T-helper 2 cell treated with Interferon-gamma antibody and Interleukin-4, amounts not matched to agents 5 μg/mL and 100 μg/mL, for 36 hours (primary cell): ENCODE measurements at regions not wholly inside any gene's neighbourhood (a gene's known extent, or its start where the extent isn't known, plus 50 kb on each side); places are given as distances from the start of the nearest gene placed in this dataset.

Experiments used
- DNase-seq: peaks from one replicate; pipeline ENCODE4 v3.0.0; 2021; ENCODE audit warnings: low spot score
- H3K27ac Mint-ChIP-seq: one replicate; pipeline ENCODE4 v1.8.0; 2021; ENCODE audit warnings: mild to moderate bottlenecking, mixed read lengths
- H3K27me3 Mint-ChIP-seq: one replicate; pipeline ENCODE4 v1.8.0; 2021; ENCODE audit warnings: low read depth, mixed read lengths
- H3K36me3 Mint-ChIP-seq: one replicate; pipeline ENCODE4 v1.8.0; 2021; ENCODE audit warnings: low read depth, mixed read lengths
- H3K4me1 Mint-ChIP-seq: one replicate; pipeline ENCODE4 v1.8.0; 2021; ENCODE audit warnings: low read depth, mixed read lengths
- H3K4me3 Mint-ChIP-seq: one replicate; pipeline ENCODE4 v1.8.0; 2022; ENCODE audit warnings: mild to moderate bottlenecking, moderate library complexity, mixed read lengths
- H3K9me3 Mint-ChIP-seq: one replicate; pipeline ENCODE4 v1.8.0; 2021; ENCODE audit warnings: mixed read lengths

GRCh38 chr4:138741766-138742377 lies 273.7 kb upstream of the NOCT start:
- DNase-seq: no peak
- no peaks in the 10 kb centered on the region for H3K4me1 Mint-ChIP-seq
- H3K9me3 Mint-ChIP-seq: no peaks in the 10 kb centered on the region
- no peak overlapping the region for H3K4me3 Mint-ChIP-seq
- H3K27ac Mint-ChIP-seq: no peak overlapping the region
- H3K36me3 Mint-ChIP-seq: no peaks in the 10 kb centered on the region
- no peaks in the 10 kb centered on the region for H3K27me3 Mint-ChIP-seq

- no peaks in the 10 kb centered on the region for H3K36me3 Mint-ChIP-seq
- no peaks in the 10 kb centered on the region for H3K9me3 Mint-ChIP-seq
- H3K27ac Mint-ChIP-seq: no peak overlapping the region
- no peak overlapping the region for H3K4me3 Mint-ChIP-seq
- no peak for DNase-seq
- no peaks in the 10 kb centered on the region for H3K4me1 Mint-ChIP-seq
- no peaks in the 10 kb centered on the region for H3K27me3 Mint-ChIP-seq
Observed at GRCh38 chr4:138740816-138741745, 274.5 kb upstream of the NOCT start.

- H3K27me3 Mint-ChIP-seq: no peaks in the 10 kb centered on the region
- H3K27ac Mint-ChIP-seq: no peak overlapping the region
- no peak overlapping the region for H3K4me3 Mint-ChIP-seq
- H3K36me3 Mint-ChIP-seq: no peaks in the 10 kb centered on the region
- H3K9me3 Mint-ChIP-seq: no peaks in the 10 kb centered on the region
- H3K4me1 Mint-ChIP-seq: no peaks in the 10 kb centered on the region
- DNase-seq: no peak
Observed at GRCh38 chr4:138736362-138736761, 279.2 kb upstream of the NOCT start.

DNA sequence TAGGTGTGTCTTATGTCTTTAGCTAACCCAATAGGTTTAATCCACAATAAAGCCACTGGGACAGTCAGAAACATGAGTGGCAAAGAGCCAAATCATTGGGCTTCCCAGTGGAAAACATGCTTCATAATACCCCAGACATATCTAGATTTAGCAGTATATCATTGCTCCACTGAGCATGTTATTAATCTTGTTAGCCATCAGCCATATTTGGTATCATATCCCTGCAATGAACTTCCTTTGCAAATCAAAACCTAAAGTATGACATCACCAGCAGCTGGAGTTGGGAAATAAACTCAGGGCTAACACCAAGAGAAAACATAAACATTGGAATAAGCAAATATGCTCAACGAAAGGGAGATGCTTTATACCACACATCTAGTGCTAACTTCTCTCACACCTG lies 280.8 kb upstream of the NOCT start:
- no peaks in the 10 kb centered on the region for H3K36me3 Mint-ChIP-seq
- H3K9me3 Mint-ChIP-seq: no peaks in the 10 kb centered on the region
- no peak for DNase-seq
- no peaks in the 10 kb centered on the region for H3K4me1 Mint-ChIP-seq
- no peak overlapping the region for H3K27ac Mint-ChIP-seq
- no peaks in the 10 kb centered on the region for H3K27me3 Mint-ChIP-seq
- no peak overlapping the region for H3K4me3 Mint-ChIP-seq

DNA sequence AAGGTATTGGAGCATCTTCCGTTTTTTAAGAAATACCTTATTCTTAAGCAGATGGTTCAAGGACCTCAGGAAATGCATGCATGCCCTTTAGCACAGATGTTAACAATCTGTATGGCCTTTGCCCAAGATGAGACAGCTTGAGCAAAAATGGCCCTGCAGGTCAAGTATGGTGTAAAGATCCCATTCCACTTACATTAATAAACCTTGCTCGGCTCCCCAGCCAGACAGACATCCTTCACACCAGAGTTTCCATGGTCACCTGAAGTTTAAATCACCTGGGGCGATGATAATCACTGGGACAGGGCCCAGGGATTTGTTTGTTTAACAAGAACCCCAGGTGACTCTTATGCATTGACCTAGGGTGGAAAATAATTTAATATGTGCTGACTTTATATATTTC lies 287.0 kb upstream of the NOCT start:
- Mint-ChIP-seq H3K27ac (no peak overlapping the region), H3K4me1 (no peaks in the 10 kb centered on the region), H3K27me3 (no peaks in the 10 kb centered on the region), H3K9me3 (no peaks in the 10 kb centered on the region), H3K36me3 (no peaks in the 10 kb centered on the region), H3K4me3 (no peak overlapping the region)
- DNase-seq: no peak

- no peak for DNase-seq
- no peaks in the 10 kb centered on the region for H3K36me3 Mint-ChIP-seq
- no peak overlapping the region for H3K27ac Mint-ChIP-seq
- H3K9me3 Mint-ChIP-seq: no peaks in the 10 kb centered on the region
- no peak overlapping the region for H3K4me3 Mint-ChIP-seq
- H3K4me1 Mint-ChIP-seq: no peaks in the 10 kb centered on the region
- H3K27me3 Mint-ChIP-seq: no peaks in the 10 kb centered on the region
Observed at GRCh38 chr4:138727731-138728130, 287.9 kb upstream of the NOCT start.

DNA sequence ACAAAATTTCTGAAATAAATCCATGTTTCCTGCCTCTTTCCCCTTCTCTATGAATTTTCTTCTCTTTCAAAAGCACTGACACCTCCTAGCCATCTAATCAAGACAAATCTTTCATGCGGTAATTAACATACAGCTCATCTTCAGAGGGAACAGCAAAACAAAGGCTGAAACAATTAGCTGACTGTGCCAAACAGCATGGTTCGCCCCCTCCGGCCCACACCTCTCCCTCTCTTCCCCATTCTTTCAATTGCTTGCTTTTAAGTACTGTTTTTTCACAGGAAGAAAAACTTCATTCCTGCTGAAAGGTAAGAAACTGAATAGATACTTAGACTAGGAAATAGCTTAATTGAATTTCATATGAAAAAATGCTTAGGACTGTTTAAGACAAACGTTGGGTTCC lies 291.1 kb upstream of the NOCT start:
- no peak for DNase-seq
- Mint-ChIP-seq H3K36me3 (no peaks in the 10 kb centered on the region), H3K27me3 (no peaks in the 10 kb centered on the region), H3K4me3 (no peak overlapping the region), H3K9me3 (no peaks in the 10 kb centered on the region), H3K4me1 (no peaks in the 10 kb centered on the region), H3K27ac (no peak overlapping the region)

- DNase-seq: no peak
- H3K27ac Mint-ChIP-seq: no peak overlapping the region
- H3K9me3 Mint-ChIP-seq: no peaks in the 10 kb centered on the region
- H3K4me1 Mint-ChIP-seq: no peaks in the 10 kb centered on the region
- no peak overlapping the region for H3K4me3 Mint-ChIP-seq
- H3K27me3 Mint-ChIP-seq: no peaks in the 10 kb centered on the region
- no peaks in the 10 kb centered on the region for H3K36me3 Mint-ChIP-seq
Observed at GRCh38 chr4:138716559-138717335, 298.8 kb upstream of the NOCT start.

DNA sequence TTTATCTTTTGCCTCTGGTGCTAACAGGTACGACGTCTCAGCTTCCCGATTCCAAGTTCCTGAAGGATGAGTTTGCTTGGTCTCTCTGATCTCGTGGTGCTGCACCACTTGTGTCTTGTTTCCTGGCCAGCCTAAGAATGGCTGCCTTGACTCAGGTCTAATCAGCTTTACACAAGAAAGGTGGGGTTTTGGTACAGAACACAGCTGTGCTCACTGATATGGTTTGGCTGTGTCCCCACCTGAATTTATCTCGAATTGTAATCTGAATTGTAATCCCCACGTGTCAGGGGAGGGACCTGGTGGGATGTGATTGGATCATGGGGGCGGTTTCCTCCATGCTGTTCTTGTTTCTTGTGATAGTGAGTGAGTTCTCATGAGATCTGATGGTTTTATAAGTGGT lies 305.3 kb upstream of the NOCT start:
- Mint-ChIP-seq H3K4me1 (no peaks in the 10 kb centered on the region), H3K9me3 (no peaks in the 10 kb centered on the region), H3K4me3 (no peak overlapping the region), H3K27me3 (no peaks in the 10 kb centered on the region), H3K36me3 (no peaks in the 10 kb centered on the region), H3K27ac (no peak overlapping the region)
- DNase-seq: no peak

DNA sequence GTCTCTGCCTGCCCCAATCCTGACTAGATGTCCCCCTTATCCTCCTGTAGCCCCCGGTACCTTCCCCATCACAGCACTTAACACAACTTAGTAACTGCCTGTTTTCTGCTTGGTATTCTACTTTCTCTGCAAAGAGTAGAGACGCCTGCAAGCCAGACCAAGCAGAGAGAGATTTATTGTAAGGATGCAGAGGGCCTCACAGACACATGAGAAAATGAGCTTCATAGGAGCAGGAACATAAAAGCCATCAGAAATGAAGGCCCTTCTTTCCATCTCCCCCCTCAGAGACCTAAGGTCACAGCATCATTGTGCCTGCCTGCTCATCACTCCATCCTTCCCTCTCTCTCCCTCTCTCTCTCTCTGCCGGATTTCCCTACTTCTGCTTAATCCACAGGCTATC lies 305.7 kb upstream of the NOCT start:
- Mint-ChIP-seq H3K27ac (no peak overlapping the region), H3K36me3 (no peaks in the 10 kb centered on the region), H3K9me3 (no peaks in the 10 kb centered on the region), H3K27me3 (no peaks in the 10 kb centered on the region), H3K4me1 (no peaks in the 10 kb centered on the region), H3K4me3 (no peak overlapping the region)
- no peak for DNase-seq

DNA sequence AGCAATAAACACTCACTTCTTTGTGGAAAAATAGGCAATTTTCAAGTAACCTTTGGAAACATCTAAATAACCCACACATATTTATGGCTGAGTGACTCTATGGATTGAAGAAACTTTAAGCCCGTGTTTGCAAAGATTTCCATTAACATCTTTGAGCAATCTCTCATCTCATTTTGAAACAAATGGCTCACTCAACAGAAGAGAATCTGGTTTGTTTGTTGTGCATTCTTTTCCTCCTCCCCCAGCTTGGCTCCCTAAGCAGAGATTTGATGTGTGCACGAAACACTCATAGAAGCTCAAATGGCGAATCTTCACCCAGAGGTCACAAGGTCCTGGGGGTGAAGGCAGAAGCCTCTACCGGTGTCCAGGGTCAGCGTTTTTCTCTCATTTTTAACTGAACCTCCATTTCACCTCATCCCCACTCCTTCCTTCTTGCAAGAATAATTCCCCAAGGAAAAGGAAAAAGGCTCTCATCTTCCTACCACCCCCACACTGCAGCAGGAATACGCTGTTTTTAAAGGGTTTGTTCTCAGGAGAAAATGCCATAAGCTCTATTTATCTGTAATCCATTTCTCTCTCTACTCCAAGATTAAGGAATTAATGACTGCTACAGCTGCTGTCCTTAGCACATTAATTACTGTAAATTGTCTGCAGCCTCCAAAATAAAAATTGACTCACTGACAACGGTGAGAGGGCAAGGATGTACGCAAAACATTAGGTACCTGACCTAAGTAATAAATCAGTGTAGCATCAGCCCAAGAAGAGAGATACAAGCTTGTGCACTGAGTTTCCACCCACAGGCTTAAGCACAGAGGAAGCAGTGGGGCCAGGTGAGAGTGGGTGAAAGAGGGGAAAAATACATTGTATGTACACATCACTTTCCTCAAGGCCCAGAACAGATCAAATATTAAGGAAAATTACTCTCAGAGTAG lies 307.6 kb upstream of the NOCT start:
- Mint-ChIP-seq H3K4me3 (no peak overlapping the region), H3K9me3 (no peaks in the 10 kb centered on the region), H3K27ac (no peak overlapping the region), H3K4me1 (no peaks in the 10 kb centered on the region), H3K27me3 (no peaks in the 10 kb centered on the region), H3K36me3 (no peaks in the 10 kb centered on the region)
- DNase-seq: no peak

DNA sequence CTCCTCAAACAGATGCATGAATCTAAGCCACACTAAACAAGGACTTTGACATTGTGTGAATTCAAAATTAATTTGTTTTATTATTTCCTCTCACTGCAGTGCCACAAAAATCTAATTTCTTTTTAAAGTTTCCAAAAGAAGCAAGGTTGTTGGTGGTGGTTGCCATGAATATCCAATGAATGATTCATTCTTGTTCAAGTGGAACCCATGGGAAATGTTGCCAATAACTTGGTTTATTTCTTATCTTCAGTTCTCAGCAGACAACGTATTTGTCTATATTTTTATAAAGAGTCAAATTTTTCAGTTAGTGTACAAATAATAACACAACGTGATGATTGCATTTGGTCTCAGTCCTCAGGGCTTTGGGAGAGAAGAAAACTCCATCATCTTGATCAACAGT lies 309.4 kb upstream of the NOCT start:
- Mint-ChIP-seq H3K27ac (no peak overlapping the region), H3K4me3 (no peak overlapping the region), H3K36me3 (no peaks in the 10 kb centered on the region), H3K27me3 (no peaks in the 10 kb centered on the region), H3K9me3 (no peaks in the 10 kb centered on the region), H3K4me1 (no peaks in the 10 kb centered on the region)
- no peak for DNase-seq

DNA sequence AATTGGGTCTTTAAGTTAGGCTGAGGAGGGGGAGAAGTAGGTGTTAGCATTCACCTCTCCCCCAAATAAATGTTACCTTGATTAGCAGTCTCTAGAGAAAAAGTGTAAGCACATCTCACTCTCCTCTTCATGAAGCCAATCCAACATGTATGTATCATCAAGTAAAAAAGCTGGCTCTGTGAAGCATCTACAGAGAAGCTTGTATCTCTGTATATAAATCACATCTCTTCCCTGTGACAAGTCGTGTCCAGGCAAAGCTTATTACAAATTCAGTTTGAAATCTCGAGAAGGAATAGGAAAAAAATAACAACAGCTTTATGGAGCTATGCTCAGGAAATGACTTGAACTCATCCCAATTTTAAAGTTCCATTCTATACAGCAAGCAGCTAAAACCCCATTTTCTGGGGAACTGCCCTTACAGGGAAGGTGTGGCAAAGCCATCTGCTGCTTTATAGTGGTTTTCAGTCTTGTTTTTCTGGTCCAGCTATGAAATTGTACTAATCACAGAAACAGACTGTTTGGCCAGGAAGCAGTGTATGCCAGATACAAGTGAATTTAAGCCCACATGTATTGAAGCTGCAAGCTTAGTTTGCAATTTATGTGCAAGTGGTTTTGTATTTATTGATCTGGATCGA lies 313.3 kb upstream of the NOCT start:
- Mint-ChIP-seq H3K4me3 (no peak overlapping the region), H3K4me1 (no peaks in the 10 kb centered on the region), H3K27ac (no peak overlapping the region), H3K36me3 (no peaks in the 10 kb centered on the region), H3K9me3 (no peaks in the 10 kb centered on the region), H3K27me3 (peaks cover 2% of the 10 kb centered on the region)
- DNase-seq: no peak
